ENCODE measurements at regions not wholly inside any gene's neighbourhood (a gene's known extent, or its start where the extent isn't known, plus 50 kb on each side); places are given as distances from the start of the nearest gene placed in this dataset.

DNA sequence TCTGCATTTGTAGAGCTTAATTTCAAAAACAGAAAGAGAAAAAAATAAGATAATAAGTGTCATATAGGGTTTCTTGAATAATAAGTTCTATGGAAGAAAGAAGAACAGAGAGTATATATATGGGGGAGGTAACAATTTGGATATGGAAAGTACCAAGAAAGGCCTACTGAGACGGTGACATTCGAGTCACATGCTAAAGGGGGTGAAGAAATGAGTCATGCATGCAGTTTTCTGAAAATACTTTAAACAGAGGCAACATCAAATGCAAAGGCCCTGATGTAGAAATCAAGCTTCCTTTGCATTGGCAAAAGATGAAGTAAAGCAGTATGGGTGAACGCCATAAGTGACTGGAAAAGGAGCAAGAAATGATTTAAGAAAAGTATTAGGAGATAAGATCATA lies 371.6 kb upstream of the ZNF385D start:
- H3K4me1 Mint-ChIP-seq, result peaks cover 5% of the 10 kb centered on the region
- TF ChIP-seq, protein P1, sequence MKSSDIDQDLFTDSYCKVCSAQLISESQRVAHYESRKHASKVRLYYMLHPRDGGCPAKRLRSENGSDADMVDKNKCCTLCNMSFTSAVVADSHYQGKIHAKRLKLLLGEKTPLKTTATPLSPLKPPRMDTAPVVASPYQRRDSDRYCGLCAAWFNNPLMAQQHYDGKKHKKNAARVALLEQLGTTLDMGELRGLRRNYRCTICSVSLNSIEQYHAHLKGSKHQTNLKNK (CRISPR knock-in tag; IDR thresholded peaks at IDR 0.05), result no peak
- no peak for TF ChIP-seq FOXP1 (CRISPR knock-in tag; IDR thresholded peaks at IDR 0.05; ENCODE audit: borderline replicate concordance)
- TF ChIP-seq FOXJ3 (CRISPR knock-in tag; IDR thresholded peaks at IDR 0.05; ENCODE audit: borderline replicate concordance), result no peak

DNA sequence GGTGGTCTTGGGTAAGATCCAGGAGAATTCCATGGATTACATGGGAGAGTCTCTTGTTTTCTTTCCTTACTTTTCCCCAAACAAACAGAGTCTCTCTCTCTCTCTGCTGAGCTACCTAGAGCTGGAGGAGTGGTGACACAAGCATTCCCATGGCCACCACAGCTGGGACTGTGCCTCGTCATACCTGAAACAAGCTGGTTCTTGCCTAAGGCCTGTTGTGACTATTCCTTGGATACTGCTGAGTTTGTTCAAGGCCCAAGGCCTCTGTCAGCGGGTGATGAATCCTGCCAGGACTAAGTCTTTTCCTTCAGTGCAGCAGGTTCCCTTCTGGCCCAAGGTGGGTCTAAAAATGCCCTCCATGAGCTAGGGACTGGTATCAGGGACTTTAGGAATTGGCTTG lies 378.1 kb upstream of the ZNF385D start:
- ATAC-seq (no peak), DNase-seq (ENCODE audit: low spot score) (no peak)
- no peaks in the 10 kb centered on the region for H3K9me3 Mint-ChIP-seq
- H3K4me3 Mint-ChIP-seq, result no peak overlapping the region
- TF ChIP-seq, protein P2, sequence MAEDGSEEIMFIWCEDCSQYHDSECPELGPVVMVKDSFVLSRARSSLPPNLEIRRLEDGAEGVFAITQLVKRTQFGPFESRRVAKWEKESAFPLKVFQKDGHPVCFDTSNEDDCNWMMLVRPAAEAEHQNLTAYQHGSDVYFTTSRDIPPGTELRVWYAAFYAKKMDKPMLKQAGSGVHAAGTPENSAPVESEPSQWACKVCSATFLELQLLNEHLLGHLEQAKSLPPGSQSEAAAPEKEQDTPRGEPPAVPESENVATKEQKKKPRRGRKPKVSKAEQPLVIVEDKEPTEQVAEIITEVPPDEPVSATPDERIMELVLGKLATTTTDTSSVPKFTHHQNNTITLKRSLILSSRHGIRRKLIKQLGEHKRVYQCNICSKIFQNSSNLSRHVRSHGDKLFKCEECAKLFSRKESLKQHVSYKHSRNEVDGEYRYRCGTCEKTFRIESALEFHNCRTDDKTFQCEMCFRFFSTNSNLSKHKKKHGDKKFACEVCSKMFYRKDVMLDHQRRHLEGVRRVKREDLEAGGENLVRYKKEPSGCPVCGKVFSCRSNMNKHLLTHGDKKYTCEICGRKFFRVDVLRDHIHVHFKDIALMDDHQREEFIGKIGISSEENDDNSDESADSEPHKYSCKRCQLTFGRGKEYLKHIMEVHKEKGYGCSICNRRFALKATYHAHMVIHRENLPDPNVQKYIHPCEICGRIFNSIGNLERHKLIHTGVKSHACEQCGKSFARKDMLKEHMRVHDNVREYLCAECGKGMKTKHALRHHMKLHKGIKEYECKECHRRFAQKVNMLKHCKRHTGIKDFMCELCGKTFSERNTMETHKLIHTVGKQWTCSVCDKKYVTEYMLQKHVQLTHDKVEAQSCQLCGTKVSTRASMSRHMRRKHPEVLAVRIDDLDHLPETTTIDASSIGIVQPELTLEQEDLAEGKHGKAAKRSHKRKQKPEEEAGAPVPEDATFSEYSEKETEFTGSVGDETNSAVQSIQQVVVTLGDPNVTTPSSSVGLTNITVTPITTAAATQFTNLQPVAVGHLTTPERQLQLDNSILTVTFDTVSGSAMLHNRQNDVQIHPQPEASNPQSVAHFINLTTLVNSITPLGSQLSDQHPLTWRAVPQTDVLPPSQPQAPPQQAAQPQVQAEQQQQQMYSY (CRISPR knock-in tag; IDR thresholded peaks at IDR 0.05), result no peak
- TF ChIP-seq, protein P3, sequence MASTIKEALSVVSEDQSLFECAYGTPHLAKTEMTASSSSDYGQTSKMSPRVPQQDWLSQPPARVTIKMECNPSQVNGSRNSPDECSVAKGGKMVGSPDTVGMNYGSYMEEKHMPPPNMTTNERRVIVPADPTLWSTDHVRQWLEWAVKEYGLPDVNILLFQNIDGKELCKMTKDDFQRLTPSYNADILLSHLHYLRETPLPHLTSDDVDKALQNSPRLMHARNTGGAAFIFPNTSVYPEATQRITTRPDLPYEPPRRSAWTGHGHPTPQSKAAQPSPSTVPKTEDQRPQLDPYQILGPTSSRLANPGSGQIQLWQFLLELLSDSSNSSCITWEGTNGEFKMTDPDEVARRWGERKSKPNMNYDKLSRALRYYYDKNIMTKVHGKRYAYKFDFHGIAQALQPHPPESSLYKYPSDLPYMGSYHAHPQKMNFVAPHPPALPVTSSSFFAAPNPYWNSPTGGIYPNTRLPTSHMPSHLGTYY (CRISPR knock-in tag; IDR thresholded peaks at IDR 0.05), result no peak
- POLR2A ChIA-PET, result no interaction called here
- CTCF ChIA-PET, result no interaction called here
- no peak overlapping the region for H3K27ac Mint-ChIP-seq
- H3K27me3 Mint-ChIP-seq (ENCODE audit: low read depth), result no peaks in the 10 kb centered on the region; the same call in 1 of the 2 replicates
- H3K4me1 Mint-ChIP-seq, result no peaks in the 10 kb centered on the region
- H3K36me3 Mint-ChIP-seq, result no peaks in the 10 kb centered on the region

More for the DNA sequence above, 371.6 kb upstream of the ZNF385D start:
- ATAC-seq (no peak), DNase-seq (ENCODE audit: low spot score) (no peak)
- H3K4me3 Mint-ChIP-seq, result no peak overlapping the region
- H3K36me3 Mint-ChIP-seq, result no peaks in the 10 kb centered on the region
- ChIA-PET POLR2A (no interaction called here), CTCF (no interaction called here)
- no peaks in the 10 kb centered on the region for H3K27me3 Mint-ChIP-seq (ENCODE audit: low read depth)
- no peaks in the 10 kb centered on the region for H3K9me3 Mint-ChIP-seq
- H3K27ac Mint-ChIP-seq, result no peak overlapping the region

DNA sequence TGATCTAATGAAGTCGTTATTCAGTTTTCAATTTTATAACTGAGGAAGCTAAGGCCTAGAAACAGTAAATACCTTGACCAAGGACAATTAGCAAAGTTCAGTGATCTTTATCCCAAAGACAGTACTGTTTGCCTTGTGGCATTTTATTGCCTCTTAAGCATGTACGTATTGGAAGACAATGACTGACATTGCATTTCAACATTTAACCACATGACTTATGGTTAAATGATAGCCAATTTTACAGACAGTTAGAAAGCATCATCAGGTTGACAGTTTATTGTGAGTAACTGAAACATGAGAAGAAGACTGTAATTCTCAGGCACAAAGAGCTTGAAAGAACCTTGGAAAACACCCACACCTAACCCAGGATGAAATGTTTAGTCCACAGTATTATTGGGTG lies 390.8 kb upstream of the ZNF385D start:
- Mint-ChIP-seq H3K4me1 (0 out of 2 replicates have a peak, but pooled peaks cover 3% of the 10 kb centered on the region), H3K4me3 (no peak overlapping the region), H3K27me3 (ENCODE audit: low read depth) (no peaks in the 10 kb centered on the region), H3K9me3 (no peaks in the 10 kb centered on the region), H3K27ac (no peak overlapping the region), H3K36me3 (no peaks in the 10 kb centered on the region)
- CTCF ChIA-PET, result no interaction called here
- DNase-seq (ENCODE audit: low spot score) (no peak), ATAC-seq (no peak)
- POLR2A ChIA-PET, result no interaction called here
- TF ChIP-seq, protein P4, sequence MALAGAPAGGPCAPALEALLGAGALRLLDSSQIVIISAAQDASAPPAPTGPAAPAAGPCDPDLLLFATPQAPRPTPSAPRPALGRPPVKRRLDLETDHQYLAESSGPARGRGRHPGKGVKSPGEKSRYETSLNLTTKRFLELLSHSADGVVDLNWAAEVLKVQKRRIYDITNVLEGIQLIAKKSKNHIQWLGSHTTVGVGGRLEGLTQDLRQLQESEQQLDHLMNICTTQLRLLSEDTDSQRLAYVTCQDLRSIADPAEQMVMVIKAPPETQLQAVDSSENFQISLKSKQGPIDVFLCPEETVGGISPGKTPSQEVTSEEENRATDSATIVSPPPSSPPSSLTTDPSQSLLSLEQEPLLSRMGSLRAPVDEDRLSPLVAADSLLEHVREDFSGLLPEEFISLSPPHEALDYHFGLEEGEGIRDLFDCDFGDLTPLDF (CRISPR knock-in tag; IDR thresholded peaks at IDR 0.05), result no peak
- TF ChIP-seq, protein P5, sequence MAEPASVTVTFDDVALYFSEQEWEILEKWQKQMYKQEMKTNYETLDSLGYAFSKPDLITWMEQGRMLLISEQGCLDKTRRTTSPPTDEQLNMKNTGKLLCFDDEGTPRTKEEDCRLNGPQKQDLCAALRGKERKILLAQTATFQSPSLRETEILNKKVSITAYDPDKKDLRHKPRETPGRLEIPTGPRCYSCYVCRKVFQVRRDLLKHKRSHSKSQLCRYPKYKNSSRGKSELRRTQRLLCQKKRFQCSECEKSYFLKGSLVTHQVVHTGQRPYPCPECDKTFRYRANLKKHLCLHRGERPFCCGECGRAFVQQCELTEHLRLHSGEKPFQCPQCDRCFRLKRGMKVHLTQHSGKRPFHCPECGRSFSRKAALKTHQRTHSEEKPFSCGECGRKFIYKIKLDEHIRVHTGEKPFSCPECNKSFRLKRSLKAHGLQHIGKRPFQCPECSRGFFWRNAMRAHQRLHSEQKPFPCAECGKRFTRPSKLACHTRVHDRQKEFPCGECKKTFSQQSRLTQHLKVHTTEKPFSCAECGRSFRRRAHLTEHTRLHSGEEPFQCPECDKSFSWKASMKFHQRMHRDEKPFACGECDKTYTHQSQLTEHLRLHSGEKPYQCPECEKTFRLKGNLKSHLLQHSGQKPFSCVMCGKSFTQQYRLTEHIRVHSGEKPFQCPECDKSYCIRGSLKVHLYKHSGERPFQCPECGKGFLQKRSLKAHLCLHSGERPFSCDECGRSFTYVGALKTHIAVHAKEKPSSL (CRISPR knock-in tag; conservative IDR thresholded peaks at IDR 0.05), result no peak
- TF ChIP-seq FOXJ3 (CRISPR knock-in tag; IDR thresholded peaks at IDR 0.05; ENCODE audit: borderline replicate concordance) (no peak), ZNF263 (CRISPR knock-in tag; IDR thresholded peaks at IDR 0.05; ENCODE audit: low read depth) (no peak), TEAD1 (CRISPR knock-in tag; IDR thresholded peaks at IDR 0.05) (no peak), OVOL2 (CRISPR knock-in tag; IDR thresholded peaks at IDR 0.05; ENCODE audit: borderline replicate concordance) (no peak)
- TF ChIP-seq, protein P6, sequence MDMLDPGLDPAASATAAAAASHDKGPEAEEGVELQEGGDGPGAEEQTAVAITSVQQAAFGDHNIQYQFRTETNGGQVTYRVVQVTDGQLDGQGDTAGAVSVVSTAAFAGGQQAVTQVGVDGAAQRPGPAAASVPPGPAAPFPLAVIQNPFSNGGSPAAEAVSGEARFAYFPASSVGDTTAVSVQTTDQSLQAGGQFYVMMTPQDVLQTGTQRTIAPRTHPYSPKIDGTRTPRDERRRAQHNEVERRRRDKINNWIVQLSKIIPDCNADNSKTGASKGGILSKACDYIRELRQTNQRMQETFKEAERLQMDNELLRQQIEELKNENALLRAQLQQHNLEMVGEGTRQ (CRISPR knock-in tag; IDR thresholded peaks at IDR 0.05), result no peak

All from WTC11 (cell line).